Psoas muscle (tissue), 7 donors: ENCODE measurements at regions not wholly inside any gene's neighbourhood (a gene's known extent, or its start where the extent isn't known, plus 50 kb on each side); places are given as distances from the start of the nearest gene placed in this dataset.
A peak's percentile ranks its signal among the peaks of the same experiment; 100 is the strongest.

Experiments used
- ATAC-seq, 4 donors: fragments of 200-7000 bp; cut with Tn5 transposase; one replicate each; pipeline ENCODE4 v1.9.1; 2020; ENCODE audit warnings: moderate library complexity in 3 of 4, mild to moderate bottlenecking in 2 of 4
- DNase-seq, 2 donors: peaks; one replicate each; pipeline ENCODE4 v3.0.0-alpha.2; 2020
- H3K27ac ChIP-seq: fragments of 200-600 bp; one replicate; pipeline ENCODE4 v1.8.0; 2022
- H3K27me3 ChIP-seq, 3 donors: fragments of 200-600 bp in 1 of 3; one replicate each; pipeline versions ENCODE4 v1.6.1 to v1.8.0; 2013 to 2022; ENCODE audit warnings: low read length in 2 of 3, mild to moderate bottlenecking in 2 of 3, moderate library complexity in 1 of 3; ENCODE audit not compliant: insufficient read depth in 3 of 3
- H3K36me3 ChIP-seq, 2 donors: fragments of 200-600 bp in 1 of 2; one replicate each; pipeline versions ENCODE4 v1.6.1 to v1.8.0; 2013 to 2022; ENCODE audit warnings: low read depth in 1 of 2, mild to moderate bottlenecking in 1 of 2, moderate library complexity in 1 of 2; ENCODE audit not compliant: insufficient read depth in 1 of 2
- H3K4me1 ChIP-seq: fragments of 200-600 bp; one replicate; pipeline ENCODE4 v1.8.0; 2022
- H3K4me3 ChIP-seq: fragments of 200-600 bp; one replicate; pipeline ENCODE4 v1.8.0; 2022; ENCODE audit warnings: mild to moderate bottlenecking
- H3K9me3 ChIP-seq: fragments of 200-600 bp; one replicate; pipeline ENCODE4 v1.8.0; 2022
- CTCF ChIP-seq: fragments of 200-600 bp; IDR thresholded peaks from one replicate; pipeline ENCODE4 v1.8.0; 2022; ENCODE audit warnings: antibody characterized with exemption
- WGBS, 3 donors: extraction: QIAGEN DNeasy Blood & Tissue Kit; methylation state at CpG; one replicate each; pipeline versions ENCODE4 v1.1.6 to v1.1.7; 2013; 5-methylcytosine and 5-hydroxymethylcytosine counted together
- intact Hi-C, 2 donors: fragments of 100-400 bp; cut with DNase I; formaldehyde crosslinking; loops; one replicate each; pipeline versions ENCODE4 v1.11.0 to v1.14.2; 2022
- donor health status: healthy with polysubstance abuse.
- donor health status: DM: no; HTN: no; CAD: no; lungs with moderate emphysema.
- donor health status: Bipolar disorder and iron deficiency.
- donor health status: healthy.
- donor health status: DM: yes; HTN: yes; CAD: no.
- donor health status: DM: no; HTN: no; CAD: no.
- donor health status: DM: yes; HTN: yes; CAD: no.

GRCh38 chr15:85941186-85941855 lies 138.3 kb upstream of the AGBL1 start:
- ATAC-seq (peak; percentile 95 to 98 (median 98)), DNase-seq (peak; percentile 17 to 60)
- intact Hi-C loops: no loop called here
- no peaks in the 10 kb centered on the region for H3K27me3 ChIP-seq
- H3K27ac ChIP-seq: peak overlapping the region; percentile 43
- peaks cover 13% of the 10 kb centered on the region for H3K4me1 ChIP-seq
- H3K4me3 ChIP-seq: no peak overlapping the region
- 44 to 85% (median 61%) methylated on average over 2 of the region's 2 CpGs for WGBS, 3 donors
- no peaks in the 10 kb centered on the region for H3K9me3 ChIP-seq
- H3K36me3 ChIP-seq: no peaks in the 10 kb centered on the region
- no peak for TF ChIP-seq CTCF

- peaks cover 13% of the 10 kb centered on the region for H3K4me1 ChIP-seq
- intact Hi-C loops: no loop called here
- DNase-seq (no peak), ATAC-seq (no peak)
- no peaks in the 10 kb centered on the region for H3K36me3 ChIP-seq
- H3K27ac ChIP-seq: no peak overlapping the region
- WGBS, 3 donors: 84 to 87% (median 84%) methylated on average over 5 of the region's 5 CpGs
- TF ChIP-seq CTCF: no peak
- no peaks in the 10 kb centered on the region for H3K27me3 ChIP-seq
- no peaks in the 10 kb centered on the region for H3K9me3 ChIP-seq
- H3K4me3 ChIP-seq: no peak overlapping the region
Observed at GRCh38 chr15:85942632-85943031, 137.0 kb upstream of the AGBL1 start.

GRCh38 chr15:85943151-85943550 lies 136.5 kb upstream of the AGBL1 start:
- DNase-seq: no peak
- Histone ChIP-seq H3K4me3 (no peak overlapping the region), H3K9me3 (no peaks in the 10 kb centered on the region), H3K4me1 (peaks cover 13% of the 10 kb centered on the region), H3K27ac (no peak overlapping the region), H3K27me3 (no peaks in the 10 kb centered on the region), H3K36me3 (no peaks in the 10 kb centered on the region)
- no peak for TF ChIP-seq CTCF
- WGBS, 3 donors: 80 to 83% (median 80%) methylated on average over 4 of the region's 4 CpGs
- ATAC-seq: no peak
- intact Hi-C loops: no loop called here

- TF ChIP-seq CTCF: no peak
- Histone ChIP-seq H3K27me3 (no peaks in the 10 kb centered on the region), H3K27ac (no peak overlapping the region), H3K4me3 (no peak overlapping the region), H3K36me3 (no peaks in the 10 kb centered on the region), H3K9me3 (no peaks in the 10 kb centered on the region), H3K4me1 (peaks cover 13% of the 10 kb centered on the region)
- peak in 2 of 4 donors; percentile 34 to 45 for ATAC-seq
- intact Hi-C loops: no loop called here
- WGBS, 3 donors: 77 to 80% (median 78%) methylated on average over 2 of the region's 2 CpGs
- no peak for DNase-seq
Observed at GRCh38 chr15:85943791-85944190, 135.9 kb upstream of the AGBL1 start.

- H3K27me3 ChIP-seq: no peaks in the 10 kb centered on the region
- H3K9me3 ChIP-seq: no peaks in the 10 kb centered on the region
- no peak for ATAC-seq
- intact Hi-C loops: no loop called here
- no peak overlapping the region for H3K4me3 ChIP-seq
- 52 to 65% (median 52%) methylated on average over 3 of the region's 3 CpGs for WGBS, 3 donors
- no peak for TF ChIP-seq CTCF
- H3K4me1 ChIP-seq: peaks cover 15% of the 10 kb centered on the region
- no peaks in the 10 kb centered on the region for H3K36me3 ChIP-seq
- DNase-seq: no peak
- H3K27ac ChIP-seq: no peak overlapping the region
Observed at GRCh38 chr15:85947021-85947420, 132.7 kb upstream of the AGBL1 start.
